ENCODE measurements at regions not wholly inside any gene's neighbourhood (a gene's known extent, or its start where the extent isn't known, plus 50 kb on each side); places are given as distances from the start of the nearest gene placed in this dataset.
A peak's percentile ranks its signal among the peaks of the same experiment; 100 is the strongest.

DNA sequence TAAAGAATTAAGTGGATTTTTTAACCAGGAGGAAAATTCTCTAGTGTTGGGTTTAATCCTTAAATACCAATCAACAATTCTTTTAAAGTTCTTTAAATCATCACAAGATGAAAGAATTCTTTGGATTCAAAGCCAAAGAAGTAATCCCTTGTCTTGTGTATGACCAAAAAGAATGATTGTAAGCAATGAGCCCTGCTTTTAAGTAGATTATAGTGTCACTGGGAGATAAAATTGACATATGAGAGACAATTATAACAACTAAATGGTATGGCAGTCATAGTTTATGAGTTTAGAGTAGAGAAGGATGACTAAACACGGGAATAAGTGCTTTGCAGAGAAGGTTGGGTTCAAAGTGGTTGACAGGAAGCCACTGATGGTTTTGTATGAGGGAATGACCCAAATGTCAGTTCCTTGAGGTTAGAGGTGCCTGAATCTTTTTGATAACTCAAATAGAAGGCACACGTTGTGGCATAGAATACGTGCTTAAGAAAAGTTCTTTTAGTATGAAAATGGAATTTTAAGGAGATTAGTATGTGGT, 199.6 kb upstream of the TCF4 start:
- WGBS, result 90% methylated on average over 3 of the region's 3 CpGs
- TF ChIP-seq POLR2AphosphoS5 (IDR thresholded peaks at IDR 0.05) (no peak), EP300 (IDR thresholded peaks at IDR 0.05) (no peak), CTCF (IDR thresholded peaks at IDR 0.05) (no peak), POLR2A (IDR thresholded peaks at IDR 0.05; ENCODE audit: low read depth) (no peak)
- Histone ChIP-seq H3K4me3 (no peak overlapping the region), H3K36me3 (no peaks in the 10 kb centered on the region), H3K27me3 (no peaks in the 10 kb centered on the region), H3K4me1 (no peaks in the 10 kb centered on the region), H3K27ac (replicated peaks in 1 of 4) (no peak overlapping the region), H3K9me3 (no peaks in the 10 kb centered on the region)
- intact Hi-C loops (cut with DNase I), result loop anchor here (10.0 kb wide), 1 partner anchor 553 kb away; no protein-coding TSS in a partner anchor
- no peak for DNase-seq (ENCODE audit: extremely low spot score)

DNA sequence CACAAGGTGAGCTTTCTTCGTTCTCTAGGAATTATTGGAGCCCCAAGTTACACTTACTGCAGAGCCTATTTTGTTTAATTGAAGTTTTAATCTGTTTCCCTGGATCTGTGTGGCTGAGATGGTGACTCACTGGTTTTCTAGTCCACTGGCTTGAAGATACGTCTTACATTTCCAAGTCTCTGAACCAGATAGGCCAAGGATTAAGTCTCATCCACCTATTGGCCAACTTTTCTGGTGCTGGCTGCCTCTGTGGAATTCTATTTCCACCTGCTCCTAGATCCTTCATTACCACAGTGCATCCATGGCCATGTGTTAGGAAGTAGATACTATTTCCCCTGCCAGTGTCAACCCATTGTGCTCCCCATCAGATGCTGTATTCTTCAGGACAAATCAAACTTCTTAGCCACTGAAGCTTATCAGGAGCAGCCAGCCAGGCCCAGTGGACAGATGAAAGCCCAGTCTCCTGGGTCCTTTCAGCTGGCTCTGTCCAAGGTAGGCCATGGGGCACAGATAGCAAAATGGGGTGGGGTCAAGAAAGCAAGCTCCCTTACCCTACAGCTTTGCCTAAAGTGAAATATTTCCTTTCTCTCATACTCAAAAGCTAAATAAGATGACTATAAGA, 198.8 kb upstream of the TCF4 start:
- intact Hi-C loops (cut with DNase I), result loop anchor here (10.0 kb wide), 1 partner anchor 552 kb away; no protein-coding TSS in a partner anchor
- WGBS, result 61% methylated on average over 2 of the region's 2 CpGs
- Histone ChIP-seq H3K4me1 (no peaks in the 10 kb centered on the region), H3K36me3 (no peaks in the 10 kb centered on the region), H3K27ac (replicated peaks in 1 of 4) (no peak overlapping the region), H3K9me3 (no peaks in the 10 kb centered on the region), H3K4me3 (no peak overlapping the region), H3K27me3 (no peaks in the 10 kb centered on the region)
- DNase-seq (ENCODE audit: extremely low spot score), result peak; percentile 85
- no peak for TF ChIP-seq CTCF (IDR thresholded peaks at IDR 0.05)
- TF ChIP-seq POLR2A (IDR thresholded peaks at IDR 0.05; ENCODE audit: low read depth), result no peak
- TF ChIP-seq EP300 (IDR thresholded peaks at IDR 0.05), result no peak
- no peak for TF ChIP-seq POLR2AphosphoS5 (IDR thresholded peaks at IDR 0.05)

GRCh38 chr18:55783921-55784320, 195.9 kb upstream of the TCF4 start:
- H3K36me3 ChIP-seq, result no peaks in the 10 kb centered on the region
- intact Hi-C loops (cut with DNase I), result loop anchor here (5.0 to 10.0 kb wide), 2 partner anchors 367 to 549 kb away; no protein-coding TSS in a partner anchor
- TF ChIP-seq POLR2A (IDR thresholded peaks at IDR 0.05; ENCODE audit: low read depth) (no peak), POLR2AphosphoS5 (IDR thresholded peaks at IDR 0.05) (no peak), CTCF (IDR thresholded peaks at IDR 0.05) (no peak), EP300 (IDR thresholded peaks at IDR 0.05) (no peak)
- no peak overlapping the region for H3K27ac ChIP-seq (replicated peaks in 1 of 4)
- 84% methylated on average over 2 of the region's 2 CpGs for whole genome bisulfite sequencing
- H3K27me3 ChIP-seq, result peaks cover 0 to 18% (median 0%) of the 10 kb centered on the region in 4 donors
- H3K9me3 ChIP-seq, result no peaks in the 10 kb centered on the region
- DNase-seq (ENCODE audit: extremely low spot score), result no peak
- H3K4me1 ChIP-seq, result peaks cover 4 to 20% (median 18%) of the 10 kb centered on the region in 4 donors
- no peak overlapping the region for H3K4me3 ChIP-seq

DNA sequence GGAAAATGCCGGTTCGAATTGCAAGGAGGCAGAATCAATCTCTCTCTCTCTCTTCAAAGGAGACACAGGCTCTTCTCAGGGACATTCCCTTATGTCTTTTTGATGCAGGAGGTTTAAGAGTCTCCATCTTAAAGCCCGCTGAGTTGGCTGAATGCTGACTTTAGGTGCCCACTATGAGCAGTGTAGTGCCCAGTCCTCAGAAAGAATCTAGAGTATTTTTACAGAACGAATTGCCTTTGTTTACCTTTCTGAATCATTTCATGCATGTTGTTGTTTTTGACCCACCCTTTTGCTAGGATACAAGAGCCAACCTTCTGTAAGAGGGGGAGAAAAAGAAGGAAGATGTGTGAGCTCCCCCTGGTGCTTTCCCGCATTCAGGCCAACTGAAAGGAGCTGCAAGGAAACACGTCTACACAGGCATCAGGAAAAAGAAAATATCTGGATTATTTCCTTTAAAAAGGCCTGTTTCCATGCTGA, 193.5 kb upstream of the TCF4 start:
- Histone ChIP-seq H3K4me3 (no peak overlapping the region), H3K9me3 (no peaks in the 10 kb centered on the region), H3K4me1 (peaks cover 4 to 20% (median 18%) of the 10 kb centered on the region in 4 donors), H3K27ac (replicated peaks in 1 of 4) (no peak overlapping the region), H3K27me3 (peaks cover 0 to 25% (median 0%) of the 10 kb centered on the region in 4 donors), H3K36me3 (no peaks in the 10 kb centered on the region)
- no peak for DNase-seq (ENCODE audit: extremely low spot score)
- 63% methylated on average over 6 of the region's 6 CpGs for WGBS
- TF ChIP-seq POLR2AphosphoS5 (IDR thresholded peaks at IDR 0.05) (no peak), CTCF (IDR thresholded peaks at IDR 0.05) (peak; percentile 40 to 56 (median 41))
- intact Hi-C loops (cut with DNase I), result loop anchor here (5.0 to 10.0 kb wide), 2 partner anchors 364 to 547 kb away; no protein-coding TSS in a partner anchor
